Frontal cortex (tissue), 3 donors: ENCODE measurements at regions not wholly inside any gene's neighbourhood (a gene's known extent, or its start where the extent isn't known, plus 50 kb on each side); places are given as distances from the start of the nearest gene placed in this dataset.
"Not testable (repeated sequence)": the region's sequence is repeated elsewhere in the genome, so short reads cannot be mapped to it uniquely, and the experiment has no call there.

Experiments
- DNase-seq, 2 donors: peaks; one replicate each; pipeline ENCODE4 v3.0.0; 2012; ENCODE audit warnings: low spot score in 2 of 2
- FAIRE-seq: peaks from 2 replicates; lab custom pipeline; 2012; peaks lifted over from hg19 to GRCh38; lab: Jason Lieb, UNC
- donor health status: control.
- donor health status: control.
- donor health status: control.

DNA sequence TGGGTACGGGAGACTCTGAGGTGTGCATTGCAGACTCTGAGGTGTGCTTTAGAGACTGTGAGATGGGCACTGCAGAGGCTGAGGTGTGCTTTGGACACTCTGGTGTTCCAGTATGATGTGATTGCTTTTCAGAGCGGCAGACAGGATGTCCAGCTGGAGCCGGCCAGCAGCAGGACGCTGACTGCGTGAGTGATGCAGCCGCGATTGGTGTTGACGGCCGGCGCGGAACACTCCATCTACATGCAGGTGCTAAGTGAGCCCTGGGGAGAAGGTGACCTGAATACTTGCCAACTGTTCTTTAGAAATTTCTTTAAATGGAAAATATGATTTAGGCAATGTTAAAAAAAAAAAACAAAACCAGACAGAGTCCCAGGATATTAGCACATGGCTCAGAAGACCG, 103.1 kb upstream of the PPP2R3B start:
- DNase-seq = no peak
- FAIRE-seq = no peak

DNA sequence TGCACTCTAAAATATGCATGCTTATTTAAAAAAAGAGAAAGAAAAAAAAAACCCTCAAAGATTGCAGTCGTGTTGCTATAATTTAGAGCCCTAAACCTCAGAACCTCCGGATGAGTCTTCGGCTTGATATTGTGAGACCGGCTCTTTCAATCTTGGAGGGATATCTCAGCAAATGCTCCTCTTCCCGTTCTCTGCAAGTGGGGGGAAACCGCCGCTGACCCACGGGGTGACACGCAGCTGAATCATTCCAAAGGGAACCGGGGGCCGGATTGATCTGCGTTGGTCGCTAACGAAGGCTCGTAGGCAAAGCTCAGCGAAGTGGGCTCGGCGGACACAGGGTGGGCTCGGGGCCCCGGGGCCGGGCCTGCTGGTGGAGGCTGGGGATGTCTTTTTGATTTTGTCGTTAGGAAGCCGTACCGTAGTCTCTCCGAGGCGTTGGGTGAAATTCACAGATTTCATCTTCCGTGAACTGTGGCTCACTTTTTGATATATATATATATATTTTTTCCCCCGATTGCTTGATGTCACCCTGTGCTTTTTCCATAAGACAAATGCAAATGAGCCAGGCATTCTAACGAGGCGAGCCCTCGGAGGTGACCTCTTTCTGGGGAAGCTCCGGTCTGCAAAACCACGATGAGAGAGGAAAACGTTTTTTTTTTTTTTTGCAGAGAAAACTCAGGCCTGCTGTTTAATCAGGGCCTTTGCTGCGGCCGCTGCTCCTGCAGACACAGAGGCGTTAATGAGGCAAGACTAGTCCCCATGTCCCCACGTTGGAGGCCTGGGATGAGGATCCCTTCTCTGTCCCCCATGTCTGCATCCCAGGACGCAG, 110.7 kb upstream of the PPP2R3B start:
- DNase-seq (no peak), FAIRE-seq (no peak)

DNA sequence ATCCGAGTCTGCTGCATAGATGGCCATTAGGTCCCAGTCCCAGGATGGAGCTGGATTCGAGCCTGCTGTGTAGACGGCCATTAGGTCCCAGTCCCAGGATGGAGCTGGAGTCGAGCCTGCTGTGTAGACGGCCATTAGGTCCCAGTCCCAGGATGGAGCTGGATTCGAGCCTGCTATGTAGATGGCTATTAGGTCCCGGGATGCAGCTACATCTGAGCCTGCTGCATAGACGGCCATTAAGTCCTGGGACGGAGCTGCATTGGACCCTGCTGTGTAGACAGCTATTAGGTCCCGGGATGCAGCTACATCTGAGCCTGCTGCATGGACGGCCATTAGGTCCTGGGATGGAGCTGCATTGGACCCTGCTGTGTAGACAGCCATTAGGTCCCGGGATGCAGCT, 112.2 kb upstream of the PPP2R3B start:
- not testable (repeated sequence) for DNase-seq, FAIRE-seq

DNA sequence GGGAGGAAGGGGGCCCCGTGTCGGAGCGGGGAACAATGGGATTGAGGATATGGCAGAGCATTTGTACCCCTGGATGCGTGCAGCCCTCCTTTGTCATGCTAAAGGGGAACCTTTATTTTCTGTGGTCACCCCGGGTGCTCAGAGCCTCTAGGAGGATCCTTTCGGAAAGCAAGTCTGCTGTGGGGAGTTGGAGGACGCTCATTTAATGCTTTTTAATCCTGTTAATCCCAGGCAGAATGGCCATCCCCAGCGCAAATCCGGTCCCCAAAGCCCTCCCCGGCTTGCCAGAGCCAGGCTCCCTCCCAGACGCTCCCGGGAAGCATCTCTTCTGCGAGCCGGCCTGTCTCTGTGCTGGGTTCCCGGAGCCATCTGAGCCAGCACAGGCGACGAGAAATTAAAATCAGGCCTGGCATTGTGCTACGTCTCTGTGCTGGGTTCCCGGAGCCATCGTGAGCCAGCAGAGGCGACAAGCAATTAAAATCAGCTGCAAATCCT, 113.2 kb upstream of the PPP2R3B start:
- DNase-seq (peak in 1 of 2 donors; percentile 10), FAIRE-seq (no peak)

DNA sequence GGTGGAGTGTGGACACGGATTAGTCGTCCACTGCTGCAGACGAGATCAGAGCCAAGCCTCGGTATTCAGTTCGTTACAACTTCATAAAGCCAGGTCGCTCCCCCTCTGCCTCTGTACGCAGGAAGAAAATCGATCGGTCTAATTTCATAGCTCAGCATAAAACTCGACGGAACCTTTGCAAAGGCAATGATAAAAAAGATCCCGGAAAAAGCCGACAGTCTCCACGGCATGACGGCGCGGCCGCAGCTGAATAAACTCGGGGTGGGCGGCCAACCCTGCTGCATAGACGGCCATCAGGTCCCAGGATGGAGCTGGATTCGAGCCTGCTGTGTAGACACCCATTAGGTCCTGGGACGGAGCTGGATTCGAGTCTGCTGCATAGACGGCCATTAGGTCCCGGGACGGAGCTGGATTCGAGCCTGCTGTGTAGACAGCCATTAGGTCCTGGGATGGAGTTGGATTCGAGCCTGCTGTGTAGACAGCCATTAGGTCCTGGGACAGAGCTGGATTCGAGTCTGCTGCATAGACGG, 113.8 kb upstream of the PPP2R3B start:
- no peak for FAIRE-seq
- DNase-seq = no peak

DNA sequence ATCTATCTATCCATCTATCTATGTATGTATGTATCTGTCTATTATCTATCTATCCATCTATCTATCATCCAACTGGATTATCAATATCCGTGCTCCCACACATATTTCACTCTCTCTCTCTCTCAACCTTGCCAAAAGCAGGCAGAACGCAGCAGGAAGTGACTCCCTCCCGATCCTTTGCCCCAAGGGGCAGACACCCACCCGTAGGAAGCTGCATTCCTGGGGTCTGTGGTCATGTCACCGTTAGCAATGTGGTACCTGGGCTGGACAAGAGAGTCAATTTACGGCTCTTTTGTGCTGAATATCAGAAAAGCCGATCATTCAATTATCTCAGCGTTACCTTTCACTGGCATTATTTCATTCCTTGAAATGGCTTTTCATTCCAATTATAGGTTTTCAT, 119.6 kb upstream of the PPP2R3B start:
- no peak for DNase-seq
- FAIRE-seq = no peak

DNA sequence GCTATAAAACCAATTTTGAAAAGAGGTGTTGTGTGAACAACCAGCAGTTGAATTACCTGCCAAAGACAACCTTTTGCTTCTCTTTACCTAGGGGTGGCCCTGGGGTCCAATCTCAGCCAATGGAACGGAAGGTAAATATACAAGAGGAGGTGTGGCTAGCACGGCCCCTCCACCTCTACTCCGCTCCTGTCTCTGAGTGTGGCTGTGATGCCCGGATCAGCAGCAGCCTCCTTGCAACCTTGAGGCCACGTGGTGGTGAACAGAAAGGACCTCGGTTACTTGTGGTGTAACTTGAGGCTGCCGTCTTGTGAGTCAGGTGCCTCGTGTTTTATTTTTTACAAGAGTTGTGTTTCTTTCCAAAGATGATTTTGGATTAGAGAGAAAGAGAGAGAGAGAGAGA, 121.5 kb upstream of the PPP2R3B start:
- no peak for DNase-seq
- no peak for FAIRE-seq

DNA sequence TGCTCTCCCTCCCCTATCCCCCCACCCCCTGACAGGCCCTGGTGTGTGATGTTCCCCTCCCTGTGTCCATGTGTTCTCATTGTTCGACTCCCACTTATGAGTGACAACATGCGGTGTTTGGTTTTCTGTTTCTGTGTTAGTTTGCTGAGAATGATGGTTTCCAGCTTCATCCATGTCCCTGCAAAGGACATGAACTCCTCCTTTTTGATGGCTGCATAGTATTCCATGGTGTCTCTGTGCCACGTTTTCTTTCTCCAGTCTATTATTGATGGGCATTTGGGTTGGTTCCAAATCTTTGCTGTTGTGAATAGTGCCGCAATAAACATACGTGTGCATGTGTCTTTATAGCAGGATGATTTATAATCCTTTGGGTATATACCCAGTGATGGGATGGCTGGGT, 121.8 kb upstream of the SHOX start:
- not testable (repeated sequence) for FAIRE-seq, DNase-seq

DNA sequence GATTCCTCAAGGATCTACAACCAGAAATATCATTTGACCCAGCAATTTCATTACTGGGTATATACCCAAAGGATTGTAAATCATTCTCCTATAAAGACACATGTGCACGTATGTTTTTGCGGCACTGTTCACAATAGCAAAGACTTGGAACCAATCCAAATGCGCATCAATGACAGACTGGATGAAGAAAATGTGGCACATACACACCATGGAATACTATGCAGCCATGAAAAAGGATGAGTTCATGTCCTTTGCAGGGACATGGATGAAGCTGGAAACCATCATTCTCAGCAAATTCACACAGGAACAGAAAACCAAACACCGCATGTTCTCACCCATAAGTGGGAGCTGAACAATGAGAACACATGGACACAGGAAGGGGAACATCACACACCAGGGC, 119.5 kb upstream of the SHOX start:
- FAIRE-seq, DNase-seq: not testable (repeated sequence)

DNA sequence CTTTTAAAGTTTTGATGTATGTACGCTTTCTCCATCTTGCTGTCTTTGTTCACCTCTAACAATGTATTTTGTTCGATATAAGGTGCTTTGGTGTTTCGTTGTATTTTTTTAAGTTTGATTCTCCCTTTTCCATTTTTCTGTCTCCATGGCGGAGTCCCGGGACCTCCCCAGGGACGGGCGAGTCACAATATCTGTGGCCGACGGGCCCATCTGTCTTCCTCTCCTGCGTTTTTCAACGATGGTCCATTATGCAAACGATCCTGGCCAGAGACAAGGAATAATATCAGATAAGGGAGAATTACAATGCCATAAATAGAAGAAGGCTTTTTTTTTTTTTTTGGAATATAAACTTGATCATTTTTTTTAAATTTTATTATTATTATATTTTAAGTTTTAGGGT, 112.3 kb upstream of the SHOX start:
- no peak for FAIRE-seq
- DNase-seq = no peak

DNA sequence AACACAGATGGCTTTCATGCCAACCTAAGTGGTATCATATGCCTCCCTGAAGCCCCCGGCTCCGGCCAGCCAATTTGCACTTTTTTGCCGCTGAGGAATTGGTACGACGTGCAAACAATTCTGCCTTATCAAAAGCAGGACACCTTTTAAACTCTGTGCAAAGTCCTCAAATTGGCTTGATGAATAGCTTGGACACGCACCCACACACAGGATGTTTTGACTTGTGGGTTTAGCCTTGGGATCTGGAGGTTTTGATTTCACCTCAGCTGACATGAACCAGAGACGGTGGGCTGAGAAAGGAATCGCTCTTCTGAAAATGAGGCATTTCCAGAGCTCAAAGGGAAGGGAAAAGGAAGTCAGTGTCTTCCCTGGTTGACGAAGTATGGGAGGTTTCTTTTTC, 110.8 kb upstream of the SHOX start:
- DNase-seq (no peak), FAIRE-seq (no peak)

DNA sequence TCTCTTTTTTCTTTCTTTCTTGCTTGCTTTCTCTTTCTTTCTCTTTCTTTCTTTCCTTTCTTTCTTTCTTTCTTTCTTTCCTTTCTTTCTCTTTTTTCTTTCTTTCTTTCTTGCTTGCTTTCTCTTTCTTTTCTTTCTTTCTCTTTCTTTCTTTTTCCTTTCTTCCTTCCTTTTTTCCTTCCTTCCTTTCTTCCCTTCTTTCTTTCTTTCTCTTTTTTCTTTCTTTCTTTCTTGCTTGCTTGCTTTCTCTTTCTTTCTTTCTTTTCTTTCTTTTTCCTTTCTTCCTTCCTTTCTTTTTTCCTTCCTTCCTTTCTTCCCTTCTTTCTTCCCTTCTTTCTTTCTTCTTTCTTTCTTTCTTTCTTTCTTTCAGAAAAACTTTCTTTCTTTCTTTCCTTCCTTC, 108.1 kb upstream of the SHOX start:
- FAIRE-seq (no peak), DNase-seq (no peak)

DNA sequence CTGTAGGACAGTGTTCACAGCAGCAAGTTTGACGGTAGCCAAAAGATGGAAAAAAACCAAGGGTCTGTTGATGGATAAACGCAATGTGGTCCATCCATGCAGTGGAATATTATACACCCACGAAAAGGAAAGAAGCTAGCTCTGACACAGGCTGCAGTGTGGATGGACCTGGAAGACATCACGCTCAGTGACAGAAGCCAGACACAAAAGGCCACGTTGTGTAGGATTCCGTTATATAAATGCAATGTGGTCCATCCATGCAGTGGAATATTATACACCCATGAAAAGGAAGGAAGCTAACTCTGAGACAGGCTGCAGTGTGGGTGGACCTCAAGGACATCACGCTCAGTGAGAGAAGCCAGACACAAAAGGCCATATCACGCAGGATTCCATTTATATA, 105.5 kb upstream of the SHOX start:
- FAIRE-seq (no peak), DNase-seq (no peak)

DNA sequence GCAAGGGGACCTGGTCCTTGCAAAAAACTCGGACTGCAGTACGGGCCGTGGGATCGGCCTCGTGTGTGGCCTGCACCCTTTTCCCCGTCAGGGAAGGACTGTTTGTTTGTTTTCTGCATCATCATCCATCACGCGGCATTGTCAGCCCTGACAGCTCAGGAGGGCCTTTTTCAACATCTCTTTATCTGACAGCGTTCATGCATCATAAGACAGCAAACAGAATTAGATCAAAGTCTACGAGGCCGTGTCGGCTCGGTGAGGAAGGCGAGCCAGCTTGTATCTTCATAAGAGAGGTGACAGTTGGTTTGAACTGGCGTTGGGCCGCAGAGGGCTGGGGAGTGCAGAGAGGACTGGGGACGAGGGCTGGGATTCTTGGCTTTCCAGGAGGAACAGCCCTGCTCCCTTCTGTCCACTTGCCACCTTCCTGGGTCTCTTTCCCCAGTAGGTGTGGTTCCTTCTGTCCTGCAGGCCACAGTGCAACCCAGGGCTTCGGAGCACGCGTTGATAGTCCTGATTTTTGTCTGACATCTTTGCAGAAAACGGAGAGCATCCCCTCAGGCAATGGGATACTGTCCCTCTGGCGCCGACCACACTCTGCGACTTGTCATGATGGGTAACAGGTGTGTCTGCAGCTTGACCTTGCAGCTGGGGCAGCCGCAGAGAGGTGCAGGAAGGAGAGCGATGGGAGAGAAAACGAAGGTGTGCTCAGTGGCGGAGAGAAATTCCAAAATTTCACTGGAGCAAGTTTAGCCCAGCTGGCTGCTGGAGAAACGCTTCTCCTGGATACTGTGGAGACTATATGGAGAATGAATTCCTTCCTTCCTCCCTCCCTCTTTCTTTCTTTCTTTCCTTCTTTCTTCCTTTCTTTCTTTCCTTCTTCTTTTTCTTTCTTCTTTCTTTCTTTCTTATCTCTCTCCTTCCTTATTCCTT, 104.0 kb upstream of the SHOX start:
- no peak for FAIRE-seq
- no peak for DNase-seq

DNA sequence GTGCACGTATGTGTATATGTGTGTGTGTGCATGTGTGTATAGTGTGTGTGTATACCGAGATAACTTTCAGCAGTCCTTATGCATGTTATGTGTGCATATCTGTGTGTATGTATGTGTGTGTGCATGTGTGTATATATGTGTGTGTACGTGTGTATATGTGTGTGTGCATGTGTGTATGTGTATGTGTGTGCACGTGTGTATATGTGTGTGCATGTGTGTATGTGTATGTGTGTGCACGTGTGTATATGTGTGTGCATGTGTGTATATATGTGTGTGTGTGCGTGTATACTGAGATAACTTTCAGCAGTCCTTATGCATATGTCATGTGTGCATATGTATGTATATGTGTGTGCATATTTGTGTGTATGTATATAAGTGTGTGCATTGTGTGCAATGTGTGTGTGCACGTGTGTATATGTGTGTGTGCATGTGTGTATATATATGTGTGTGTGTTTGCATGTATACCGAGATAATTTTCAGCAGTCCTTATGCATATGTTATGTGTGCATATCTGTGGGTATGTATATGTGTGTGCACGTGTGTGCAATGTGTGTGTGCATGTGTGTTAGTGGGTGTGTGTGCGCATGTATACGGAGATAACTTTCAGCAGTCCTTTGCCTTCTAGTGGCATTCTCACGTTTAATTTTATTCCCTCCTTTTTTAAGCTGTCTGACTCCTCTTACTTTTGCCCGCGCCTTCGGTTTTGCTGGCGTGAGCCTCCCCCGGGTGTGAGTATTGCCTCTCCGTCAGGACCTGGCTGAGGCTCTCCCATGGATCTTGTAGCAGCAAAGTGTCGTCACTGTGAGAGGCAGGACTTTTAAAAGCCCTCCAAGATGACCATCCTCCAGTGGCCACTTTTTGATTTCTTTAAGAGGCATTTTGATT, 99.6 kb upstream of the SHOX start:
- no peak for DNase-seq
- no peak for FAIRE-seq

DNA sequence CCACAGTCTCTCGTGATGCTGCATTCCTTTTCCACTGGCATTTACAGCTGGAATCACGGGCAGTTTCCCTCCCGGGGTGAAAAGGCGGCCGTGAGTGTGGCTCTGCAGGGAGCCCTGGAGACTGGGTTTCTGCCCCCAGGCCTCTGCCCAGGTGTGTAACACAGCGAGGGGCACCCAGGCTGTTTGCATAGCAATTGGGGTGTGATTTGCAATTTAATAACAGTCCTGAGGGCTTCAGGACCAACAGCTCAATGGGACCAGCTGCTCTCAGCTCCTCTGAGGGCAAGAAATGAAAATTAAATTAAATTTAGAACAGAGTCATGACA, 99.0 kb upstream of the SHOX start:
- DNase-seq (no peak), FAIRE-seq (no peak)

DNA sequence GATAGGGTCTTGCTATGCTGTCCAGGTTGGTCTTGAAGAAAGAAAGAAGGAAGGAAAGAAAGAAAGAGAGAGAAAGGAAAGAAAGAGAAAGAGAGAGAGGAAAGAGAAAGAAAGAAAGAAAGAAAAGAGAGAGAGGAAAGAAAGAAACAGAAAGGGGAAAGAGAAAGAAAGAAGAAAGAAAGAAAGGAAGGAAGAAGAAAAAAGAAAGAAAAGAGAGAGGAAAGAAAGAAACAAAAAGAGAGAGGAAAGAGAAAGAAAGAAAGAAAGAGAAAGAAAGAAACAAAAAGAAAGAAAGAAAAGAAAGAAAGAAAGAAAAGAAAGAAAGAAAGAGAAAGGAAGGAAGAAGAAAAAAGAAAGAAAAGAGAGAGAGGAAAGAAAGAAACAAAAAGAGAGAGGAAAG, 95.8 kb upstream of the SHOX start:
- FAIRE-seq (no peak), DNase-seq (no peak)

DNA sequence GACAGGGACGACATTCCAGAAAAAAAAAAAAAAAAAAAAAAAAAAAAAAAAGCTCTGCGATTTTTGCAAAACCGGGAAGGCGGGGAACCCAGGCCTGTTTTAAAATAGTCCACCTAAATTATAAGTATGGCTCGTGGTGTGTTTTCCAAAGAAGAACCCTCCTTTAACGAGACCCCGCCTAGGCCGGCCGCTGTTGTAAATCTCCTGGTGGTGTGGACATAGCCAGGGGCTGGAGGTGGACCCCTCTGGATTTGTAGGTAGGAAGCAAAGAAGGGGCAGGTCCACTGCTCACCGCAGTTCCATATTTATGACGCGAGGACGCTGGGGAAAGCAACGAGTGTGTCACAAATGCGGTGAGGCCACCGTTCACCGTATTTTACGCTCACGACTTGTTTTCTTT, 94.0 kb upstream of the SHOX start:
- no peak for FAIRE-seq
- no peak for DNase-seq

DNA sequence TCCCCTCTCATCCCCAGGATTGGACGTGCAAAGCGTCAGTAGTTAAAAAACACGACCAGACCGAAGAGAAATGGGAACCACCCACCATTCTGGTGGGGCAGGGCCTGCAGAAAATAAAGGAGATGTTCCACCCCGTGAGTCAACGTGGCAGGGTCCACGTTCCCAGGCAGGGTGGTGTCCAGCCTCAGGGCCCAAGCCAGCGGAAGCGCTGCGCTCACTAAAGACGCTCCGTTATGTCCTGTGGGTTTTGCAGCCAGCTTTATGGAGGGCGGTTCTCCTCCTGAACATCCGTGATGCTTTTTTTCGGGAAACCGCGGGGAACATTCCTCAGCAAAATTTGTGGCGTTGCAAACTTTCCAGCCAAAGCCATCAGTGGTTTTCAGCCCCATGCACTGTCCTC, 93.4 kb upstream of the SHOX start:
- FAIRE-seq (no peak), DNase-seq (no peak)

DNA sequence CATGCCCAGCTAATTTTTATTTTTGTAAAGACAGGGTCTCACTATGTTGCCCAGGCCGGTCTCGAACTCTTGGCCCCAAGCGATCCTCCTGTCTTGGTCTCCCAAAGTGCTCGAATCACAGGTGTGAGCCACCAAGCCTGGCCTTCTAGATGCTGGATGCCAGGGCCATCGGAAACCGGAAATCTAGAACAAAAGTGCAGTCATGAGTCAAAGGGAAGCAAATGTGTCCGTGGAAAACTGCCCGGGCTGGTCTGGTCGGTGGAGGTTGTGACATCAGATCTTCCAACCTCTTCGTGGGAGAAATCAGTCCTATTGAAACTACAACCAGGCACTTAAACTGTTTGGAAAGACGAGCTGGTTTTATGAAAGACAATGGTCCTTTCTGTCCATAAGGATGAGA, 92.3 kb upstream of the SHOX start:
- FAIRE-seq (no peak), DNase-seq (no peak)
